CD4-positive, alpha-beta memory T cell (primary cell): ENCODE measurements at regions not wholly inside any gene's neighbourhood (a gene's known extent, or its start where the extent isn't known, plus 50 kb on each side); places are given as distances from the start of the nearest gene placed in this dataset.

Experiments
- CTCF ChIA-PET: fragments of 350-600 bp; sonication (Branson Sonifier 250); formaldehyde crosslinking; loops from one replicate; lab custom pipeline; 2021; ENCODE audit warnings: inconsistent platforms; ENCODE audit not compliant: partially characterized antibody; lab: Charles Lee
- POLR2A ChIA-PET: fragments of 350-600 bp; sonication (Branson Sonifier 250); formaldehyde crosslinking; loops from one replicate; lab custom pipeline; 2021; ENCODE audit not compliant: partially characterized antibody; lab: Charles Lee
- DNase-seq, 5 donors: peaks; one replicate each; pipeline versions ENCODE4 v3.0.0 to v3.0.0-alpha.2; 2020 to 2022; ENCODE audit warnings: mixed read lengths in 1 of 5
- H3K27ac ChIP-seq: one replicate; pipeline ENCODE4 v1.7.0; 2013; ENCODE audit warnings: low read depth, low read length
- H3K27me3 ChIP-seq: 2 replicates; pipeline ENCODE4 v1.7.0; 2013; ENCODE audit warnings: mild to moderate bottlenecking, low read length, moderate library complexity; ENCODE audit not compliant: insufficient read depth
- H3K36me3 ChIP-seq: 2 replicates; pipeline ENCODE4 v1.7.0; 2013; ENCODE audit warnings: mild to moderate bottlenecking, low read length, moderate library complexity; ENCODE audit not compliant: insufficient read depth
- H3K4me1 ChIP-seq: 2 replicates; pipeline ENCODE4 v1.7.0; 2013; ENCODE audit warnings: mild to moderate bottlenecking, low read length, moderate library complexity; ENCODE audit not compliant: insufficient read depth
- H3K4me3 ChIP-seq, 2 donors: one replicate each; pipeline ENCODE4 v1.7.0; 2013; ENCODE audit warnings: low read length in 2 of 2, mild to moderate bottlenecking in 1 of 2
- H3K9me3 ChIP-seq, 2 donors: one replicate each; pipeline ENCODE4 v1.7.0; 2013; ENCODE audit warnings: low read length in 2 of 2, control low read depth in 1 of 2; ENCODE audit not compliant: control insufficient read depth in 1 of 2
- H3K27ac Mint-ChIP-seq, 7 donors: one replicate each; pipeline ENCODE4 v1.8.0; 2020 to 2021; ENCODE audit warnings: mixed read lengths in 7 of 7, mild to moderate bottlenecking in 6 of 7, inconsistent platforms in 3 of 7, moderate library complexity in 3 of 7
- H3K27me3 Mint-ChIP-seq, 2 donors: one replicate each; pipeline ENCODE4 v1.8.0; 2020 to 2021; ENCODE audit warnings: mixed read lengths in 2 of 2
- H3K36me3 Mint-ChIP-seq, 2 donors: one replicate each; pipeline ENCODE4 v1.8.0; 2020 to 2021; ENCODE audit warnings: mixed read lengths in 2 of 2, inconsistent platforms in 1 of 2, mild to moderate bottlenecking in 1 of 2
- H3K4me1 Mint-ChIP-seq, 4 donors: one replicate each; pipeline ENCODE4 v1.8.0; 2020 to 2021; ENCODE audit warnings: mixed read lengths in 4 of 4, mild to moderate bottlenecking in 1 of 4
- H3K4me3 Mint-ChIP-seq, 8 donors: one replicate each; pipeline ENCODE4 v1.8.0; 2020 to 2021; ENCODE audit warnings: mixed read lengths in 8 of 8, mild to moderate bottlenecking in 7 of 8, moderate library complexity in 6 of 8, inconsistent platforms in 3 of 8
- H3K9me3 Mint-ChIP-seq, 8 donors: one replicate each; pipeline ENCODE4 v1.8.0; 2020 to 2021; ENCODE audit warnings: mixed read lengths in 8 of 8, mild to moderate bottlenecking in 5 of 8, inconsistent platforms in 3 of 8, moderate library complexity in 1 of 8
- intact Hi-C: fragments of 100-400 bp; cut with micrococcal nuclease; formaldehyde crosslinking; loops from one replicate; pipeline ENCODE4 v1.15.1; 2023

- no peak overlapping the region for H3K4me3 ChIP-seq
- ChIA-PET POLR2A (no interaction called here), CTCF (no interaction called here)
- DNase-seq = no peak
- intact Hi-C loops = no loop called here
- H3K36me3 ChIP-seq = no peaks in the 10 kb centered on the region
- Mint-ChIP-seq H3K9me3 (peaks cover 0 to 1% (median 0%) of the 10 kb centered on the region in 8 donors), H3K4me1 (no peaks in the 10 kb centered on the region), H3K27ac (no peak overlapping the region), H3K36me3 (no peaks in the 10 kb centered on the region), H3K4me3 (no peak overlapping the region), H3K27me3 (no peaks in the 10 kb centered on the region)
- no peak overlapping the region for H3K27ac ChIP-seq
- H3K4me1 ChIP-seq = no peaks in the 10 kb centered on the region
- H3K27me3 ChIP-seq = no peaks in the 10 kb centered on the region
- H3K9me3 ChIP-seq = no peaks in the 10 kb centered on the region
These were observed 797.5 kb upstream of the ID2 start for GRCh38 chr2:7884338-7884737.

- H3K4me3 ChIP-seq = no peak overlapping the region
- Mint-ChIP-seq H3K4me1 (no peaks in the 10 kb centered on the region), H3K36me3 (no peaks in the 10 kb centered on the region), H3K9me3 (no peaks in the 10 kb centered on the region), H3K27me3 (no peaks in the 10 kb centered on the region), H3K4me3 (no peak overlapping the region), H3K27ac (no peak overlapping the region)
- intact Hi-C loops = no loop called here
- no peaks in the 10 kb centered on the region for H3K9me3 ChIP-seq
- no peak overlapping the region for H3K27ac ChIP-seq
- POLR2A ChIA-PET = no interaction called here
- no peaks in the 10 kb centered on the region for H3K36me3 ChIP-seq
- no peak for DNase-seq
- CTCF ChIA-PET = no interaction called here
- H3K4me1 ChIP-seq = no peaks in the 10 kb centered on the region
- no peaks in the 10 kb centered on the region for H3K27me3 ChIP-seq
These were observed 795.2 kb upstream of the ID2 start for GRCh38 chr2:7886666-7887065.

- no peak for DNase-seq
- Histone ChIP-seq H3K36me3 (no peaks in the 10 kb centered on the region), H3K4me3 (no peak overlapping the region), H3K9me3 (no peaks in the 10 kb centered on the region), H3K4me1 (no peaks in the 10 kb centered on the region), H3K27me3 (no peaks in the 10 kb centered on the region), H3K27ac (no peak overlapping the region)
- no peaks in the 10 kb centered on the region for H3K27me3 Mint-ChIP-seq
- no peaks in the 10 kb centered on the region for H3K36me3 Mint-ChIP-seq
- intact Hi-C loops = no loop called here
- H3K4me3 Mint-ChIP-seq = no peak overlapping the region
- ChIA-PET POLR2A (no interaction called here), CTCF (interaction anchor here (0.6 kb wide), 1 partner anchor 684 kb away, joined by 3 read pairs; no protein-coding TSS in a partner anchor)
- no peak overlapping the region for H3K27ac Mint-ChIP-seq
- H3K4me1 Mint-ChIP-seq = no peaks in the 10 kb centered on the region
- H3K9me3 Mint-ChIP-seq = no peaks in the 10 kb centered on the region
These were observed 794.4 kb upstream of the ID2 start for GRCh38 chr2:7887441-7887840.

- no peak for DNase-seq
- Mint-ChIP-seq H3K36me3 (no peaks in the 10 kb centered on the region), H3K4me1 (no peaks in the 10 kb centered on the region), H3K27me3 (no peaks in the 10 kb centered on the region), H3K4me3 (no peak overlapping the region), H3K9me3 (no peaks in the 10 kb centered on the region), H3K27ac (no peak overlapping the region)
- H3K9me3 ChIP-seq = no peaks in the 10 kb centered on the region
- CTCF ChIA-PET = no interaction called here
- H3K36me3 ChIP-seq = no peaks in the 10 kb centered on the region
- H3K4me1 ChIP-seq = no peaks in the 10 kb centered on the region
- POLR2A ChIA-PET = no interaction called here
- H3K4me3 ChIP-seq = no peak overlapping the region
- H3K27me3 ChIP-seq = no peaks in the 10 kb centered on the region
- H3K27ac ChIP-seq = no peak overlapping the region
- intact Hi-C loops = no loop called here
These were observed 793.0 kb upstream of the ID2 start for GRCh38 chr2:7888876-7889275.

GRCh38 chr2:7891312-7891711, 790.5 kb upstream of the ID2 start:
- POLR2A ChIA-PET = no interaction called here
- Mint-ChIP-seq H3K36me3 (no peaks in the 10 kb centered on the region), H3K27me3 (no peaks in the 10 kb centered on the region), H3K4me3 (no peak overlapping the region), H3K9me3 (no peaks in the 10 kb centered on the region), H3K4me1 (no peaks in the 10 kb centered on the region), H3K27ac (no peak overlapping the region)
- Histone ChIP-seq H3K36me3 (no peaks in the 10 kb centered on the region), H3K9me3 (no peaks in the 10 kb centered on the region), H3K4me3 (no peak overlapping the region), H3K27ac (no peak overlapping the region), H3K27me3 (no peaks in the 10 kb centered on the region), H3K4me1 (no peaks in the 10 kb centered on the region)
- DNase-seq = no peak
- CTCF ChIA-PET = no interaction called here
- intact Hi-C loops = no loop called here

GRCh38 chr2:7895289-7895688, 786.6 kb upstream of the ID2 start:
- Histone ChIP-seq H3K27ac (no peak overlapping the region), H3K4me1 (no peaks in the 10 kb centered on the region), H3K9me3 (no peaks in the 10 kb centered on the region), H3K4me3 (no peak overlapping the region), H3K27me3 (no peaks in the 10 kb centered on the region), H3K36me3 (no peaks in the 10 kb centered on the region)
- ChIA-PET POLR2A (no interaction called here), CTCF (no interaction called here)
- H3K27ac Mint-ChIP-seq = no peak overlapping the region
- no peaks in the 10 kb centered on the region for H3K9me3 Mint-ChIP-seq
- intact Hi-C loops = no loop called here
- no peaks in the 10 kb centered on the region for H3K27me3 Mint-ChIP-seq
- no peak overlapping the region for H3K4me3 Mint-ChIP-seq
- DNase-seq = no peak
- H3K36me3 Mint-ChIP-seq = no peaks in the 10 kb centered on the region
- peaks cover 0 to 1% (median 0%) of the 10 kb centered on the region in 4 donors for H3K4me1 Mint-ChIP-seq

GRCh38 chr2:7896940-7897487, 784.8 kb upstream of the ID2 start:
- Mint-ChIP-seq H3K36me3 (no peaks in the 10 kb centered on the region), H3K4me1 (peaks cover 0 to 1% (median 0%) of the 10 kb centered on the region in 4 donors), H3K9me3 (no peaks in the 10 kb centered on the region), H3K27ac (no peak overlapping the region), H3K4me3 (no peak overlapping the region), H3K27me3 (no peaks in the 10 kb centered on the region)
- no peaks in the 10 kb centered on the region for H3K36me3 ChIP-seq
- no peak overlapping the region for H3K27ac ChIP-seq
- H3K4me3 ChIP-seq = no peak overlapping the region
- POLR2A ChIA-PET = no interaction called here
- no peaks in the 10 kb centered on the region for H3K9me3 ChIP-seq
- intact Hi-C loops = no loop called here
- no peaks in the 10 kb centered on the region for H3K27me3 ChIP-seq
- no peak for DNase-seq
- CTCF ChIA-PET = no interaction called here
- H3K4me1 ChIP-seq = no peaks in the 10 kb centered on the region

- no peaks in the 10 kb centered on the region for H3K27me3 ChIP-seq
- ChIA-PET CTCF (no interaction called here), POLR2A (no interaction called here)
- Mint-ChIP-seq H3K27me3 (no peaks in the 10 kb centered on the region), H3K27ac (peak overlapping the region in 2 of 7 donors; percentile 9 to 18), H3K9me3 (no peaks in the 10 kb centered on the region), H3K36me3 (no peaks in the 10 kb centered on the region), H3K4me3 (no peak overlapping the region), H3K4me1 (peaks cover 0 to 1% (median 0%) of the 10 kb centered on the region in 4 donors)
- no peak overlapping the region for H3K27ac ChIP-seq
- intact Hi-C loops = no loop called here
- H3K9me3 ChIP-seq = no peaks in the 10 kb centered on the region
- H3K4me3 ChIP-seq = no peak overlapping the region
- no peaks in the 10 kb centered on the region for H3K4me1 ChIP-seq
- DNase-seq = no peak
- H3K36me3 ChIP-seq = no peaks in the 10 kb centered on the region
These were observed 782.6 kb upstream of the ID2 start for GRCh38 chr2:7899241-7899640.
